Natural killer cell (primary cell): ENCODE measurements at regions not wholly inside any gene's neighbourhood (a gene's known extent, or its start where the extent isn't known, plus 50 kb on each side); places are given as distances from the start of the nearest gene placed in this dataset.

Source experiments
- ATAC-seq, 3 donors: fragments of 150-1000 bp in 2 of 3; fragments of 200-7000 bp in 1 of 3; cut with Tn5 transposase; 1 replicate in 1 of 3; 2 replicates in 2 of 3; pipeline ENCODE4 v1.10.0; 2021; ENCODE audit warnings: mild to moderate bottlenecking in 2 of 3, moderate library complexity in 2 of 3
- DNase-seq, 2 donors: peaks; one replicate each; pipeline versions ENCODE4 v3.0.0 to v3.0.0-alpha.2; 2013 to 2021; ENCODE audit warnings: mixed read lengths in 1 of 2
- H3K27ac ChIP-seq: one replicate; pipeline ENCODE4 v1.5.1; 2013; ENCODE audit warnings: mild to moderate bottlenecking, low read length
- H3K27me3 ChIP-seq: one replicate; pipeline ENCODE4 v1.6.1; 2013; ENCODE audit warnings: low read length; ENCODE audit not compliant: control insufficient read depth, insufficient read depth
- H3K36me3 ChIP-seq: one replicate; pipeline ENCODE4 v1.6.1; 2013; ENCODE audit warnings: low read length; ENCODE audit not compliant: control insufficient read depth, insufficient read depth
- H3K4me1 ChIP-seq: one replicate; pipeline ENCODE4 v1.6.1; 2013; ENCODE audit warnings: low read length; ENCODE audit not compliant: control insufficient read depth, insufficient read depth
- H3K4me3 ChIP-seq: one replicate; pipeline ENCODE4 v1.5.1; 2013; ENCODE audit warnings: low read length
- H3K9me3 ChIP-seq: one replicate; pipeline ENCODE4 v1.6.1; 2013; ENCODE audit warnings: low read length; ENCODE audit not compliant: control insufficient read depth, insufficient read depth
- H3K27ac Mint-ChIP-seq, 2 donors: one replicate each; pipeline ENCODE4 v1.8.0; 2022; ENCODE audit warnings: mild to moderate bottlenecking in 2 of 2, mixed read lengths in 2 of 2, moderate library complexity in 1 of 2
- H3K27me3 Mint-ChIP-seq, 2 donors: one replicate each; pipeline ENCODE4 v1.8.0; 2022; ENCODE audit warnings: low read depth in 2 of 2, mixed read lengths in 2 of 2
- H3K36me3 Mint-ChIP-seq: one replicate; pipeline ENCODE4 v1.8.0; 2022; ENCODE audit warnings: mixed read lengths
- H3K4me1 Mint-ChIP-seq, 2 donors: one replicate each; pipeline ENCODE4 v1.8.0; 2022; ENCODE audit warnings: mixed read lengths in 2 of 2
- H3K4me3 Mint-ChIP-seq: one replicate; pipeline ENCODE4 v1.8.0; 2022; ENCODE audit warnings: mild to moderate bottlenecking, moderate library complexity, mixed read lengths
- H3K9me3 Mint-ChIP-seq, 2 donors: one replicate each; pipeline ENCODE4 v1.8.0; 2022; ENCODE audit warnings: mixed read lengths in 2 of 2
- WGBS: methylation state at CpG from one replicate; pipeline ENCODE4 v1.1.7; 2013; ENCODE audit warnings: missing lambda C conversion rate; ENCODE audit not compliant: insufficient coverage; 5-methylcytosine and 5-hydroxymethylcytosine counted together
- intact Hi-C: fragments of 100-400 bp; cut with micrococcal nuclease; formaldehyde crosslinking; loops from one replicate; pipeline ENCODE4 v1.14.2; 2022
- TF ChIP-seq, protein P1 (sequence below): fragments of 200-600 bp; IDR thresholded peaks from one replicate; pipeline ENCODE4 v1.8.0; 2022; ENCODE audit warnings: antibody characterized with exemption

DNA sequence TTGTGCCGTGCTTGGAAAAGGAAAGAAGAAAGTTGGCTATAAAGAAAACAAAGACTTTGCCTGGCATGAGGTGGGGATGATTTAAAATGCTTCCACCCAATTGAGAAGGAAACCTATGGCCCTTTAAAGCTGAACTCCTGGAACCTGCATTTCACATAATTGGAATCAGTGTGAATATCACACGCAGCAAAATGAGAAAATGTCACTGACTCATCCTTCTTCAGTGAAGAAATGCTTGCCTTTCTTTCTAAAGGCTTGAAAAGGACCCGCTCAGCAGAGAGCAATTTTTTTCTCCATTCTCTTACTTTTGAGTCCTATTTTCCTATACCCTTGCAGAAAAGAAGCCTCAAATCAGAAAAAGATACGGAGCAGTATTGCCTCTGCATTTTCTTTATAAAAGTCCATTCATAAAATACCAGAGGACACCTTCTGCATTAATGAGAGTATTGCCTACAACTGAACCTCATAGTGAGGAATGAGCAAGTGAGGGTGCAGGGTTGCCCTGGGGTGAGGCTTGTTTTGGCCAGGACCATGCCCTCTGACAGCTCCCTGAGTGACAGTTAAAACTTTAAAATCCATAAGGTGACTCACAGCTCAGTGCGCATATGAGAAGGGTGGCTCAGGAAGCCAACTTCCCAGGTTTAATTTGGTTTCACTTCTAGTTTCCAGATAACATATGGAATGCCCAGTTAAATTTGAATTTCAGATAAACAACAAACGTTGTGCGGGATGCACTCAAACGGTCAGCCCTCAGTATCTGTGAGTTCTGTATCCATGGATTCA, 191.9 kb upstream of the GYPC start:
- ATAC-seq, result no peak

DNA sequence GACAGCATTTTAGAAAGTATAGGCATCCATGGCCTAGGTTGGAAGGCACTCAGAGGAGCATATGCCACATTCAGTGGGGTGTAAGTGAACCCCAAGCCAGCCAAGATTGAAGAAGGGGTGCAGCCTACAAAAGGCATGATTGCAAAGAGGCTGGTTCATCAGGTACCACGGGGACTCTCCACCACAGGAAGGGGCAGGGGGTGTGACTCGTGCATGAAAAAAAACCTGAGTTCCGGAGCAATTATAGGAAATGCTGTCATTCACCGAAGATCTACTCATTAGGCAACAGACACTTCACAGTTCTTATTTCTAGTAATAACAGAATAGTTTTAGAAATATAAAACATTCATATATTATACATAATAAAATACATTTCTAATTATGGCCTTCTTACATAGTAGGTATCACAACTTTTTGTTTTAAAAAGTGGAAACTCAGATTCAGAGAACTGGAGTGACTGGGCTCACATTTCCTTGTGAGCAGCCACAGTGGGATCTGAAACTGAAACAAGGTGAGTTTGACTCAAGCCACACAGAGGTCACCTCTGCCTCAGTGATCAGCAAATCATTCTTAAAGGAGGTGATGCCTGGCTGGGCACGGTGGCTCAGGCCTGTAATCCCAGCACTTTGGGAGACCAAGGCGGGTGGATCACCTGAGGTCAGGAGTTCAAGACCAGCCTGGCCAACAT, 188.4 kb upstream of the GYPC start:
- Histone ChIP-seq H3K27me3 (no peaks in the 10 kb centered on the region), H3K4me1 (no peaks in the 10 kb centered on the region), H3K4me3 (no peak overlapping the region), H3K9me3 (no peaks in the 10 kb centered on the region), H3K36me3 (no peaks in the 10 kb centered on the region), H3K27ac (no peak overlapping the region)
- no peak overlapping the region for H3K4me3 Mint-ChIP-seq
- H3K9me3 Mint-ChIP-seq, result no peaks in the 10 kb centered on the region
- DNase-seq (no peak), ATAC-seq (no peak)
- H3K36me3 Mint-ChIP-seq, result no peaks in the 10 kb centered on the region
- WGBS, result 46% methylated on average over 5 of the region's 6 CpGs
- H3K27me3 Mint-ChIP-seq, result peaks cover 3 to 16% of the 10 kb centered on the region in 2 donors
- intact Hi-C loops, result no loop called here
- H3K27ac Mint-ChIP-seq, result no peak overlapping the region
- TF ChIP-seq, protein P1, sequence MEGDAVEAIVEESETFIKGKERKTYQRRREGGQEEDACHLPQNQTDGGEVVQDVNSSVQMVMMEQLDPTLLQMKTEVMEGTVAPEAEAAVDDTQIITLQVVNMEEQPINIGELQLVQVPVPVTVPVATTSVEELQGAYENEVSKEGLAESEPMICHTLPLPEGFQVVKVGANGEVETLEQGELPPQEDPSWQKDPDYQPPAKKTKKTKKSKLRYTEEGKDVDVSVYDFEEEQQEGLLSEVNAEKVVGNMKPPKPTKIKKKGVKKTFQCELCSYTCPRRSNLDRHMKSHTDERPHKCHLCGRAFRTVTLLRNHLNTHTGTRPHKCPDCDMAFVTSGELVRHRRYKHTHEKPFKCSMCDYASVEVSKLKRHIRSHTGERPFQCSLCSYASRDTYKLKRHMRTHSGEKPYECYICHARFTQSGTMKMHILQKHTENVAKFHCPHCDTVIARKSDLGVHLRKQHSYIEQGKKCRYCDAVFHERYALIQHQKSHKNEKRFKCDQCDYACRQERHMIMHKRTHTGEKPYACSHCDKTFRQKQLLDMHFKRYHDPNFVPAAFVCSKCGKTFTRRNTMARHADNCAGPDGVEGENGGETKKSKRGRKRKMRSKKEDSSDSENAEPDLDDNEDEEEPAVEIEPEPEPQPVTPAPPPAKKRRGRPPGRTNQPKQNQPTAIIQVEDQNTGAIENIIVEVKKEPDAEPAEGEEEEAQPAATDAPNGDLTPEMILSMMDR, result no peak
- no peaks in the 10 kb centered on the region for H3K4me1 Mint-ChIP-seq

More for the DNA sequence above, 191.9 kb upstream of the GYPC start:
- Histone ChIP-seq H3K27me3 (no peaks in the 10 kb centered on the region), H3K27ac (no peak overlapping the region), H3K36me3 (no peaks in the 10 kb centered on the region), H3K4me3 (no peak overlapping the region), H3K4me1 (no peaks in the 10 kb centered on the region), H3K9me3 (no peaks in the 10 kb centered on the region)
- Mint-ChIP-seq H3K27me3 (peaks cover 0 to 15% of the 10 kb centered on the region in 2 donors), H3K4me3 (no peak overlapping the region), H3K4me1 (no peaks in the 10 kb centered on the region), H3K27ac (no peak overlapping the region), H3K36me3 (no peaks in the 10 kb centered on the region), H3K9me3 (peaks cover 0 to 2% of the 10 kb centered on the region in 2 donors)
- no peak for DNase-seq
- intact Hi-C loops, result no loop called here
- WGBS, result 84% methylated on average over 7 of the region's 8 CpGs
- TF ChIP-seq, protein P1, result no peak

DNA sequence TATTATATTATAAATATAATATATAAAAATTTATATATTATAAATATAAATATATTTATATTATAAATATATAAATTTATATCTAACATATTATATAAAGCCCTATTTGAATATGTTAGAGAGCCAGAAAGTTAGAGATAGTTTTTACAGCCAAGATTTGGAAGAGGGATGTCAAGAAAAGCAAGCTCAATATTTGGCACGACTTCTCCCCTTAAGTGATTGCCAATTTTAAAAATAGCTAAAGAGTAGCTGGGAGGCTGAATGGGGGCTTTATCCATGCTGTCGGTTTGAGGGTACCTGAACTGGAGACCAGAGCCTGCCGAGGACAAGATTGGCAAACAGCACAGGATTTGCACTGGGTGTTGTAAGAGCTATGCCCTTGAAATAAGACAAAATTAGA, 180.9 kb upstream of the GYPC start:
- Mint-ChIP-seq H3K27me3 (peaks cover 8 to 25% of the 10 kb centered on the region in 2 donors), H3K36me3 (no peaks in the 10 kb centered on the region), H3K27ac (no peak overlapping the region), H3K4me1 (no peaks in the 10 kb centered on the region), H3K4me3 (no peak overlapping the region), H3K9me3 (no peaks in the 10 kb centered on the region)
- TF ChIP-seq, protein P1, result no peak
- Histone ChIP-seq H3K27me3 (no peaks in the 10 kb centered on the region), H3K36me3 (no peaks in the 10 kb centered on the region), H3K9me3 (no peaks in the 10 kb centered on the region), H3K4me3 (no peak overlapping the region), H3K27ac (no peak overlapping the region), H3K4me1 (no peaks in the 10 kb centered on the region)
- intact Hi-C loops, result no loop called here
- DNase-seq (no peak), ATAC-seq (no peak)
- WGBS, result 80% methylated on average over 3 of the region's 3 CpGs
